NCI-H2107 treated with DMSO at 0.1 percent for 48 hours (cell line): ENCODE measurements at regions not wholly inside any gene's neighbourhood (a gene's known extent, or its start where the extent isn't known, plus 50 kb on each side); places are given as distances from the start of the nearest gene placed in this dataset.

ENCODE experiments used
- DNase-seq: peaks from one replicate; lab custom pipeline; 2025; ENCODE audit not compliant: unreplicated experiment; lab: John Stamatoyannopoulos, UW

DNA sequence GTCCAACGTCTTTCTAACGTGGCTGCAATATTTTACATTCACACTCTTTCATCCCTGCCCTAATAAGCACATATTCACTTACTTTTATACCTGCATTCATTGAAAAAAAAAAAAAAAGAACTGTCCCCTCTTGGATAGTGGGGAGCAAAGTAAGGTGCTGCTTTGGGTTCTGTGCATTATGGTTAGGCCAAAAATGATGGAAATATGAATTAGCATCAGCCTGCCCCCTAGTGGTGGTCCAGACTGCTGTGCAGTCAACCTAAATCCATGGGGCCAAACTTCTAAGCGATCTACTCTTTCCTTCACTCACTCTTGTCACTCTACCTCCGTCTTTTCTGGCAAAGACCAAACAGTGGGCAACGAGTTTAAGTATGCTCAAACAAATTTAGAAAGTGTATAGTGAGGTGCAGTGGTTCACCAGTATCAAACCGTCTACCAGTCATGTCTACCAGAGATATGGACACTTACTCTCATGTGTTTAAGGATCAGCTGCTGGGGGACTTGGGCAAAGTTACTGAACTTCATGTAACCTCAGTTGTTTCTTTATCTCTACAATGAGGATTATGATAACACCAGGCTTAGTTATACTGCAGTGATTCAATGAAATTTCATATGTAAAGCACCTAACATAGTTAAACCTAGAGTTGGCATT lies 61.5 kb upstream of the GRM7 start:
- DNase-seq = no peak

DNA sequence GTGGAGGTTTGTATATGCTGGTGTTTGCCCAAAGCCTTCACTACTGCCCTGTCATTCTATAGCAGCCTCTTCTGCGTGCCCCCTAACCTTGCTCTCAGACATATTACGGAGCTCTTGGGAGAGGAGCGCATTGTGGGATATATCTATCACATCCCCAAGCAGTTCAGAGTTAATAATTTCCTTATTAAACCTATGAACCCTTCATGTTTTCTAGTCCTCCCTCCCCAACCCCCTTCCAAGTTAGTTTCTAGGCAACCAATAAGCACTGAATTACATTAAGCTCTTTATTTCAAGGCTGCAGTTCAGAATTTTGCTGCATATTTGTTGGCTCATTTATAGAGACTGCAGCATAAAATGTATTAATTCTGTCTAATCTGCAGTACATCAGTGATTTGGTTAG lies 57.3 kb upstream of the GRM7 start:
- DNase-seq = no peak

GRCh38 chr3:6805236-6805635 lies 55.7 kb upstream of the GRM7 start:
- DNase-seq = no peak

DNA sequence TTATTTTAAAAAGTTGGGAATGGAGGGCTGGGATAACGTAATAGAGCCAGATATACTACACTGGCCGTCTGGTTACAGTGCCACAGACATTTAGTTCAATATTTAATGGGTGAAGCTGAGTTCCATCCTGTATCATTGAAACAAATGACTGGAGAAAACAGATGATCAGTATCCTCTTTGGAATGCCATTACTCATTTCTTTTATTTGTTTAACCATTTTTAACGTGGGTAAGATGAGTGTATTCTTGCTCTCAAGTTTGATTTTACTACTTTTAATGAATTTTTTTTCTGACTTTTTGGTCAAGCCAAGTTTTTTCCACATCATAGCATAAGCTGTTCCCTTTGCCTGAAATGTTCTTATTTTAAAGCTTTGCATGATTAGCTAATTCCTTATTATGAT lies 53.9 kb upstream of the GRM7 start:
- DNase-seq = no peak

DNA sequence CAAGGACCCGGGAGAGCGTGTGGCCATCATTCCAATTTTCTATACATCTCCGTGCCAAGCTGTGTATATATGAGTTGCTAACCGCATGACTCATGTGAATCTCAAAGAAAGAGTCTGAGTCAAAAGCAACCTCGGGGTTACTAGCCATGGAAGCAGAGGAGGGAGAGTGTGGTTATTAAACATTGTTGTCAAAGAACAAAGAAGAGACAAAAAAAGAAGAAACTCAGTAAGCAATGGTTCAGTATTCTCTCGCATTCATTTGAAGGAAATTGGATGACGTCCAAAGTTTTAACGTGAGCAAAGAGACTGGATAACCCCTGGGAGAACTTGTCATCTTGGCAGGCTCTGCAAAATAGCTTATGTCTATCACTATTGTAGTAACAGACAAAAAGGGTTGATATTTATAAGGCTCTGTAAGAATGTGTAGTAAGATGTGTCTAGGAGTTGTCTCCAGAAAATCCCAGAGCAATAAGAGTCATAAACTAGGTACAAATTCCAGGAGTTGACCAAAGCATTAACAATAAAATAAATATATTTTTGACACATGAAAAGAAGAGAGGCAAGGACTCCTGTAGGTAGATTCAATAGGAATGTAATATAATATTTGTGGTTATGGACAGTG lies 52.8 kb upstream of the GRM7 start:
- DNase-seq = no peak

- DNase-seq = no peak
These were observed 51.6 kb upstream of the GRM7 start for GRCh38 chr3:6809349-6809748.
